K562 (cell line): ENCODE measurements at regions not wholly inside any gene's neighbourhood (a gene's known extent, or its start where the extent isn't known, plus 50 kb on each side); places are given as distances from the start of the nearest gene placed in this dataset.

ENCODE experiments used
- ATAC-seq: fragments of 200-7000 bp; cut with Tn5 transposase; 3 replicates; pipeline ENCODE4 v1.9.1; 2020; ENCODE audit warnings: moderate library complexity
- BruUV-seq: library from RNA; stranded (reverse); fragments of 400-500 nt; replicated peaks from 2 replicates; lab custom pipeline; 2021; lab: Mats Ljungman, UMichigan
- CTCF ChIA-PET: fragments of 300-600 bp; formaldehyde crosslinking; extraction: SDS; loops from one replicate; lab custom pipeline; 2021; ENCODE audit warnings: low intra/inter-chr PET ratio; lab: Yijun Ruan, JAX
- POLR2A ChIA-PET: fragments of 300-600, 350-650 bp; sonication (Branson Sonifier 250); formaldehyde crosslinking; extraction: SDS; loops from one replicate; lab custom pipeline; 2021; ENCODE audit warnings: antibody characterized with exemption, inconsistent platforms; lab: Yijun Ruan, JAX
- DNase-seq, 4 experiments: peaks; one replicate each; pipeline versions ENCODE4 v3.0.0 to v3.0.0-alpha.2; 2011 to 2018; ENCODE audit warnings: low spot score in 3 of 4, mixed read lengths in 3 of 4; ENCODE audit errors: extremely low read depth in 1 of 4
- FAIRE-seq: peaks from 2 replicates; lab custom pipeline; 2011; peaks lifted over from hg19 to GRCh38; lab: Jason Lieb, UNC
- H2AFZ ChIP-seq: 2 replicates; pipeline ENCODE4 v1.6.0; 2011; ENCODE audit warnings: low read depth, low read length, control low read depth, inconsistent platforms
- H3K27ac ChIP-seq: fragments of 200-600 bp; 3 replicates; pipeline ENCODE4 v1.8.0; 2011; ENCODE audit warnings: low read depth, mild to moderate bottlenecking, control low read depth, inconsistent platforms, low read length, moderate library complexity, mixed read lengths; ENCODE audit errors: extremely low read depth
- H3K27me3 ChIP-seq, 2 experiments: fragments of 300-600 bp in 1 of 2; 2 replicates in 1 of 2; 3 replicates in 1 of 2; pipeline versions ENCODE4 v1.6.0 to v1.8.0; 2011; ENCODE audit warnings: inconsistent platforms in 2 of 2, low read length in 2 of 2, mild to moderate bottlenecking in 1 of 2, mixed read lengths in 1 of 2, moderate library complexity in 1 of 2; ENCODE audit not compliant: control insufficient read depth in 2 of 2, insufficient read depth in 2 of 2
- H3K36me3 ChIP-seq: fragments of 300-600 bp; 3 replicates; pipeline ENCODE4 v1.8.0; 2011; ENCODE audit warnings: mild to moderate bottlenecking, low read length, inconsistent platforms; ENCODE audit not compliant: control insufficient read depth, insufficient read depth
- H3K4me1 ChIP-seq, 2 experiments: fragments of 200-600 bp in 1 of 2; replicated peaks in 1 of 2; 2 replicates in 1 of 2; 3 replicates in 1 of 2; pipeline versions ENCODE4 v1.5.1 to v1.8.0; 2011; ENCODE audit warnings: inconsistent platforms in 2 of 2, low read length in 2 of 2, mild to moderate bottlenecking in 1 of 2, mixed read lengths in 1 of 2, moderate library complexity in 1 of 2; ENCODE audit not compliant: control insufficient read depth in 2 of 2, insufficient read depth in 2 of 2
- H3K4me2 ChIP-seq: 2 replicates; pipeline ENCODE4 v1.6.1; 2011; ENCODE audit warnings: low read length, control low read depth, inconsistent platforms, mixed read lengths; ENCODE audit not compliant: insufficient read depth
- H3K4me3 ChIP-seq: fragments of 200-600 bp; sonication (generic), shearing (Covaris generic); 2 replicates; pipeline ENCODE4 v1.5.1; 2016; ENCODE audit warnings: control low read depth, inconsistent platforms
- H3K79me2 ChIP-seq: fragments of 200-600 bp; 3 replicates; pipeline ENCODE4 v1.8.0; 2011; ENCODE audit warnings: low read length, inconsistent platforms; ENCODE audit not compliant: control insufficient read depth, insufficient read depth
- H3K9ac ChIP-seq, 2 experiments: 2 replicates each; pipeline versions ENCODE4 v1.6.0 to v1.6.1; 2011; ENCODE audit warnings: low read depth in 2 of 2, low read length in 2 of 2, control low read depth in 1 of 2, inconsistent platforms in 1 of 2, mild to moderate bottlenecking in 1 of 2, mixed read lengths in 1 of 2; ENCODE audit not compliant: insufficient read depth in 1 of 2
- H3K9me1 ChIP-seq: one replicate; pipeline ENCODE4 v1.6.0; 2011; ENCODE audit warnings: inconsistent platforms, mild to moderate bottlenecking, low read length, moderate library complexity; ENCODE audit not compliant: control insufficient read depth, insufficient read depth
- H3K9me3 ChIP-seq: replicated peaks from 2 replicates; pipeline ENCODE4 v1.5.1; 2011; ENCODE audit warnings: low read depth, low read length, inconsistent platforms; ENCODE audit not compliant: control insufficient read depth, insufficient read depth
- H4K20me1 ChIP-seq: replicated peaks from 2 replicates; pipeline ENCODE4 v1.6.1; 2011; ENCODE audit warnings: low read length, inconsistent platforms, mixed read lengths; ENCODE audit not compliant: control insufficient read depth, insufficient read depth
- AFF4 ChIP-seq: sonication (generic); formaldehyde crosslinking; IDR thresholded peaks from 2 replicates; pipeline ENCODE4 v1.8.0; 2023; ENCODE audit warnings: mild to moderate bottlenecking, missing genetic modification reagents
- ARHGAP35 ChIP-seq: fragments of 450-650 bp; IDR thresholded peaks from 2 replicates; pipeline ENCODE4 v1.6.1; 2018; ENCODE audit not compliant: partially characterized antibody
- DPF2 ChIP-seq: fragments of 450-650 bp; IDR thresholded peaks from 2 replicates; pipeline ENCODE4 v1.6.1; 2016
- MEIS2 ChIP-seq: fragments of 450-650 bp; IDR thresholded peaks from 2 replicates; pipeline ENCODE4 v1.6.1; 2014; ENCODE audit warnings: mild to moderate bottlenecking; ENCODE audit not compliant: partially characterized antibody
- OTX1 ChIP-seq: fragments of 450-650 bp; formaldehyde crosslinking; IDR thresholded peaks from 2 replicates; pipeline ENCODE4 v1.4.0; 2022; ENCODE audit warnings: mild to moderate bottlenecking
- PML ChIP-seq: IDR thresholded peaks from 2 replicates; pipeline ENCODE4 v1.6.1; 2012; ENCODE audit warnings: low read length, inconsistent platforms
- POLR3G ChIP-seq: IDR thresholded peaks from 2 replicates; pipeline ENCODE4 v1.6.1; 2011; ENCODE audit not compliant: insufficient read length, insufficient replicate concordance; ENCODE audit errors: extremely low read depth
- RNF2 ChIP-seq: sonication (generic); IDR thresholded peaks from 2 replicates; pipeline ENCODE4 v1.6.1; 2016
- SUPT5H ChIP-seq: fragments of 450-650 bp; IDR thresholded peaks from 2 replicates; pipeline ENCODE4 v1.6.1; 2016
- ZC3H11A ChIP-seq: IDR thresholded peaks from 2 replicates; pipeline ENCODE4 v1.6.1; 2012; ENCODE audit warnings: low read depth, low read length, improper control_type of control experiment
- ZNF561 ChIP-seq: fragments of 450-650 bp; formaldehyde crosslinking; conservative IDR thresholded peaks from 2 replicates; pipeline ENCODE4 v1.4.0; 2020; ENCODE audit warnings: mild to moderate bottlenecking, moderate library complexity
- ZNF780A ChIP-seq: fragments of 250-450 bp; sonication (Bioruptor Pico); IDR thresholded peaks from 2 replicates; pipeline ENCODE4 v1.5.0; 2021; ENCODE audit warnings: mild to moderate bottlenecking
- WGBS: fragments of 100-300 bp; shearing (Covaris generic); methylation state at CpG from one replicate; pipeline ENCODE4 v1.1.6; 2016; ENCODE audit warnings: low coverage, mixed read lengths; ENCODE audit not compliant: insufficient coverage; ENCODE audit errors: missing lambda C conversion rate; 5-methylcytosine and 5-hydroxymethylcytosine counted together
- in situ Hi-C: fragments of 300-500 bp; cut with MboI; formaldehyde crosslinking; loops from 4 replicates; pipeline ENCODE4 v1.15.0; 2018; ENCODE audit warnings: inconsistent platforms, mixed read lengths
- intact Hi-C: fragments of 100-400 bp; cut with micrococcal nuclease; formaldehyde crosslinking; loops from 2 replicates; pipeline ENCODE4 v1.14.2; 2022
- TF ChIP-seq, protein P1 (sequence below): fragments of 450-650 bp; formaldehyde crosslinking; IDR thresholded peaks from 2 replicates; pipeline ENCODE4 v1.4.0; 2020; ENCODE audit warnings: mild to moderate bottlenecking

DNA sequence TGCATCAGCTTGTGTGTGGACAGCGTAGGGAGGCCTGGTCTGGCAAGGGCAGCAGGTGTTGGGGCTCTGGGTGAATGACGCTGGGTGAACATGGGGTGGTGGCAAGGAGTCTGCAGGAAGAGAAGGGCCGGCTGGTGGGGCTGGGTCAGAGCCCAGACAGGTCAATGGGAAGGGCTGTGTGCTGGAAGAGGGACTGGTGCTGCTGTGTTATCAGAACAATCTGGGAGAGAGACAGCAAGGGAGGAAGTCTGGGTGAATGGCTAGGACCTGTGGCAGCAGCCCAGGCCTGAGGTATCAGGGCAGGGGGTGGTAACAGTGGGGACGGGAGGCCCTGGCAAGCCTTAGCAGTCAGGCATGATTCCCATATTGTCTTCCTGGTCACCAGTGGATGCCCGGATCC lies 206.7 kb downstream of the SNX19 start:
- H3K27ac ChIP-seq = no peak overlapping the region
- H3K27me3 ChIP-seq = no peaks in the 10 kb centered on the region
- ChIA-PET CTCF (no interaction called here), POLR2A (no interaction called here)
- H2AFZ ChIP-seq = no peak overlapping the region
- WGBS = 0% methylated on average over 5 of the region's 5 CpGs
- H3K9me3 ChIP-seq = no peaks in the 10 kb centered on the region
- DNase-seq = no peak
- no peak overlapping the region for H3K4me3 ChIP-seq
- intact Hi-C loops (no loop called here), in situ Hi-C loops (no loop called here)
- H4K20me1 ChIP-seq = no peaks in the 10 kb centered on the region; the same call in 1 of the 2 replicates
- no peaks in the 10 kb centered on the region for H3K9me1 ChIP-seq
- TF ChIP-seq ZNF561 (CRISPR knock-in tag) (no peak), RNF2 (no peak), ZC3H11A (no peak), SUPT5H (no peak), OTX1 (CRISPR knock-in tag) (no peak), AFF4 (CRISPR knock-in tag) (no peak), ZNF780A (CRISPR knock-in tag) (no peak), MEIS2 (no peak), ARHGAP35 (no peak), DPF2 (no peak), POLR3G (no peak), PML (no peak)
- TF ChIP-seq, protein P1, sequence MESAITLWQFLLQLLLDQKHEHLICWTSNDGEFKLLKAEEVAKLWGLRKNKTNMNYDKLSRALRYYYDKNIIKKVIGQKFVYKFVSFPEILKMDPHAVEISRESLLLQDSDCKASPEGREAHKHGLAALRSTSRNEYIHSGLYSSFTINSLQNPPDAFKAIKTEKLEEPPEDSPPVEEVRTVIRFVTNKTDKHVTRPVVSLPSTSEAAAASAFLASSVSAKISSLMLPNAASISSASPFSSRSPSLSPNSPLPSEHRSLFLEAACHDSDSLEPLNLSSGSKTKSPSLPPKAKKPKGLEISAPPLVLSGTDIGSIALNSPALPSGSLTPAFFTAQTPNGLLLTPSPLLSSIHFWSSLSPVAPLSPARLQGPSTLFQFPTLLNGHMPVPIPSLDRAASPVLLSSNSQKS (CRISPR knock-in tag) = no peak
- TF ChIP-seq, all 486 proteins: peak for 0
- no peaks in the 10 kb centered on the region for H3K4me1 ChIP-seq
- BruUV-seq = no TSS peak
- no peak overlapping the region for H3K4me2 ChIP-seq
- ATAC-seq = no peak
- H3K9ac ChIP-seq = no peak overlapping the region
- H3K36me3 ChIP-seq = no peaks in the 10 kb centered on the region
- no peaks in the 10 kb centered on the region for H3K79me2 ChIP-seq
- FAIRE-seq = no peak
